Endodermal cell (in vitro differentiated cells): ENCODE measurements at regions not wholly inside any gene's neighbourhood (a gene's known extent, or its start where the extent isn't known, plus 50 kb on each side); places are given as distances from the start of the nearest gene placed in this dataset.

Source experiments
- DNase-seq: peaks from one replicate; pipeline ENCODE4 v3.0.0-alpha.2; 2017
- H3K27ac ChIP-seq: 2 replicates; pipeline ENCODE4 v1.5.1; 2013; ENCODE audit warnings: mild to moderate bottlenecking, low read depth, low read length, moderate library complexity
- H3K27me3 ChIP-seq: 2 replicates; pipeline ENCODE4 v1.6.1; 2013; ENCODE audit warnings: mild to moderate bottlenecking, low read length, moderate library complexity; ENCODE audit not compliant: insufficient read depth, control insufficient read depth, poor library complexity, severe bottlenecking
- H3K36me3 ChIP-seq: 2 replicates; pipeline ENCODE4 v1.7.0; 2013; ENCODE audit warnings: mild to moderate bottlenecking, low read length, moderate library complexity; ENCODE audit not compliant: control insufficient read depth, insufficient read depth
- H3K4me1 ChIP-seq: one replicate; pipeline ENCODE4 v1.7.0; 2013; ENCODE audit warnings: low read length; ENCODE audit not compliant: control insufficient read depth, insufficient read depth
- H3K4me3 ChIP-seq: 2 replicates; pipeline ENCODE4 v1.5.1; 2013; ENCODE audit warnings: mild to moderate bottlenecking, low read length, moderate library complexity
- H3K9ac ChIP-seq: 2 replicates; pipeline ENCODE4 v1.6.1; 2013; ENCODE audit warnings: mild to moderate bottlenecking, low read length, moderate library complexity; ENCODE audit not compliant: poor library complexity, severe bottlenecking; ENCODE audit errors: extremely low read depth
- H3K9me3 ChIP-seq: 2 replicates; pipeline ENCODE4 v1.6.1; 2013; ENCODE audit warnings: mild to moderate bottlenecking, low read length, moderate library complexity; ENCODE audit not compliant: control insufficient read depth
- H3K27ac Mint-ChIP-seq: 2 replicates; pipeline ENCODE4 v1.8.0; 2020; ENCODE audit warnings: mixed read lengths
- H3K27me3 Mint-ChIP-seq: 2 replicates; pipeline ENCODE4 v1.8.0; 2021; ENCODE audit warnings: mild to moderate bottlenecking, mixed read lengths; ENCODE audit not compliant: insufficient read depth
- H3K36me3 Mint-ChIP-seq: 2 replicates; pipeline ENCODE4 v1.8.0; 2020; ENCODE audit warnings: low read depth, mixed read lengths
- H3K4me1 Mint-ChIP-seq: 2 replicates; pipeline ENCODE4 v1.8.0; 2020; ENCODE audit warnings: mixed read lengths
- H3K4me3 Mint-ChIP-seq: 2 replicates; pipeline ENCODE4 v1.8.0; 2020; ENCODE audit warnings: mild to moderate bottlenecking, moderate library complexity, mixed read lengths
- H3K9me3 Mint-ChIP-seq: 2 replicates; pipeline ENCODE4 v1.8.0; 2020; ENCODE audit warnings: mild to moderate bottlenecking, mixed read lengths
- WGBS, 2 experiments: methylation state at CpG; one replicate each; pipeline versions ENCODE4 v1.1.5 to v1.1.7; 2013; ENCODE audit warnings: missing lambda C conversion rate in 2 of 2, mixed read lengths in 1 of 2; ENCODE audit not compliant: insufficient coverage in 1 of 2, insufficient read length in 1 of 2; 5-methylcytosine and 5-hydroxymethylcytosine counted together
- TF ChIP-seq, protein P1 (sequence below): fragments of 200-600 bp; sonication (generic); conservative IDR thresholded peaks from 2 replicates; pipeline ENCODE4 v1.5.0; 2021; ENCODE audit warnings: antibody characterized with exemption, mild to moderate bottlenecking

DNA sequence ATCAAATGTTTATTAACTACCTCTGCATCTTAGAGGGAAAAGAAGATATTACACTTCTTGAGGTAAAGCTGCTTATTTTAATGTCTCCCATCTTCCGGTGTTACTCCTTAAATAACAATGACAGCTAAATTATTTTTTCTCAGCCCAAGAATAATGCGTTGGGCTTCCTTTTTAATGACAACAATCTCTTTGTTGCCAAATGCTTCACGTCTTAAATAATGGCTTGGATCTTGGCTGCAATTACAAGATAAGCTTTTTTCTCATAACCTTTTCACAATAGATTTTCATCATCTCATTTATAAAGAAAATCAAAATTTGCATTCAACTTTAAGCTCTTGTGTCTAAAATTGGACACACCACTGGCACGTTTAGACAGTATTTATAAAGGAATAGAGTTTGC lies 89.2 kb upstream of the COL8A1 start:
- Mint-ChIP-seq H3K4me3 (no peak overlapping the region), H3K9me3 (no peaks in the 10 kb centered on the region), H3K36me3 (no peaks in the 10 kb centered on the region), H3K27me3 (no peaks in the 10 kb centered on the region), H3K27ac (no peak overlapping the region), H3K4me1 (no peaks in the 10 kb centered on the region)
- no peak overlapping the region for H3K27ac ChIP-seq
- H3K4me1 ChIP-seq = no peaks in the 10 kb centered on the region
- no peak for DNase-seq
- TF ChIP-seq, protein P1, sequence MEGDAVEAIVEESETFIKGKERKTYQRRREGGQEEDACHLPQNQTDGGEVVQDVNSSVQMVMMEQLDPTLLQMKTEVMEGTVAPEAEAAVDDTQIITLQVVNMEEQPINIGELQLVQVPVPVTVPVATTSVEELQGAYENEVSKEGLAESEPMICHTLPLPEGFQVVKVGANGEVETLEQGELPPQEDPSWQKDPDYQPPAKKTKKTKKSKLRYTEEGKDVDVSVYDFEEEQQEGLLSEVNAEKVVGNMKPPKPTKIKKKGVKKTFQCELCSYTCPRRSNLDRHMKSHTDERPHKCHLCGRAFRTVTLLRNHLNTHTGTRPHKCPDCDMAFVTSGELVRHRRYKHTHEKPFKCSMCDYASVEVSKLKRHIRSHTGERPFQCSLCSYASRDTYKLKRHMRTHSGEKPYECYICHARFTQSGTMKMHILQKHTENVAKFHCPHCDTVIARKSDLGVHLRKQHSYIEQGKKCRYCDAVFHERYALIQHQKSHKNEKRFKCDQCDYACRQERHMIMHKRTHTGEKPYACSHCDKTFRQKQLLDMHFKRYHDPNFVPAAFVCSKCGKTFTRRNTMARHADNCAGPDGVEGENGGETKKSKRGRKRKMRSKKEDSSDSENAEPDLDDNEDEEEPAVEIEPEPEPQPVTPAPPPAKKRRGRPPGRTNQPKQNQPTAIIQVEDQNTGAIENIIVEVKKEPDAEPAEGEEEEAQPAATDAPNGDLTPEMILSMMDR = no peak
- no peak overlapping the region for H3K4me3 ChIP-seq
- WGBS, 2 experiments = 89% methylated on average over 3 to 4 of the region's 4 CpGs
- no peaks in the 10 kb centered on the region for H3K27me3 ChIP-seq
- no peak overlapping the region for H3K9ac ChIP-seq
- no peaks in the 10 kb centered on the region for H3K9me3 ChIP-seq
- no peaks in the 10 kb centered on the region for H3K36me3 ChIP-seq

DNA sequence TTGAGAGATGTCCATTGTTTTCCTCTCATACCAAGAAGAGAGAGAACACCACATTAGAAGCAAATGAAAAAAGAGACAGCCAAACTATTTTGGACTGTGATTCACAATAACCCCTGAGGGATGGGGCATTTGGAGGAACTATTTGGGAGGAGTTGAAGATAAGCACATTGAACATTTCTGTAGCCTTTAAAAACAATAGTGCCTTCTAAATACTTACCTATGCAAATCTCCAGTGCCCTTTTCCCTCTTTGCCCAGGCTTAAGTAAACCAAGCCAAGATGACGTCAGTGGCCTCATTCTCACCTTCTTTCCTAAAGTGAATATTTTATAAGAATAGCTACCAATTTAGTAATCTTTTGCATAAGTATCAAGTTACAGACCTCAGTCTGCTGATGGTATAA lies 89.7 kb upstream of the COL8A1 start:
- no peaks in the 10 kb centered on the region for H3K27me3 ChIP-seq
- no peak overlapping the region for H3K4me3 Mint-ChIP-seq
- H3K4me3 ChIP-seq = no peak overlapping the region
- no peaks in the 10 kb centered on the region for H3K36me3 ChIP-seq
- no peaks in the 10 kb centered on the region for H3K9me3 ChIP-seq
- no peaks in the 10 kb centered on the region for H3K27me3 Mint-ChIP-seq
- WGBS, 2 experiments = 100% methylated on average over 1 of the region's 1 CpG; no CpG with 5 or more reads in 1 of the 2 experiments
- H3K4me1 Mint-ChIP-seq = no peaks in the 10 kb centered on the region
- no peak overlapping the region for H3K9ac ChIP-seq
- H3K27ac ChIP-seq = no peak overlapping the region
- no peaks in the 10 kb centered on the region for H3K4me1 ChIP-seq
- no peak for DNase-seq
- H3K9me3 Mint-ChIP-seq = no peaks in the 10 kb centered on the region
- H3K36me3 Mint-ChIP-seq = no peaks in the 10 kb centered on the region
- H3K27ac Mint-ChIP-seq = no peak overlapping the region
- TF ChIP-seq, protein P1 = no peak

DNA sequence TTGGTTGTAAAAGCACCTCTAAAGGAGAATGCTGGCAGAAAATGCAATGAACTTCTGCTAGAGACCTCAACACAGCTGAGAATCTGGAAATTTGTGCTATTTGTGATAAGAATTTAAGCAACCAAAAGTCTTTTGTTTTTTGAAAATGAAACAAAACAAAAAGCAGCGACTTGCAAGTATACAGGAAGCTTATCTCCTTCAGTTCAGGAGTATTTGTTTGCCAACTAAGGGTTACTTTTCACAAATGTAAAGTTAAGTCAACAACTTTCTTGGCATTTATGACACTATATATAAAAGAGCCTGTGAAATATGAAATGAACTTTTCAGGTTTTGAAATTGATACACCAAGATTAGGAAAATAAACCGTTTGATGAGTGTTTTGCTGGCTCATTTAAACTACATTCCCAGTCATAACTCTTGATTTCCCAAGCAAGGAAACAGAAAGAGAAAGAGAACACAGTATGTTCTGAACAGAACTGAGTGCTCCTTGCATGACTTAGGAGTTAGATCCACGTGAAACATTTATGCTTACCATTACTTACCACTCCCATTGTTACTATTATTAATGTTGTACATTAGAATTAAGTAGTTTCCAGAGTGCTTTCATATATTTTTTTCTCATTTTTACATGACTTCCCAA lies 92.3 kb upstream of the COL8A1 start:
- no peaks in the 10 kb centered on the region for H3K36me3 Mint-ChIP-seq
- H3K4me3 Mint-ChIP-seq = no peak overlapping the region
- Histone ChIP-seq H3K27me3 (no peaks in the 10 kb centered on the region), H3K27ac (no peak overlapping the region), H3K9me3 (no peaks in the 10 kb centered on the region), H3K4me1 (no peaks in the 10 kb centered on the region), H3K4me3 (no peak overlapping the region), H3K36me3 (no peaks in the 10 kb centered on the region), H3K9ac (no peak overlapping the region)
- no peak for DNase-seq
- 42 to 44% methylated on average over 2 of the region's 3 CpGs for WGBS, 2 experiments
- TF ChIP-seq, protein P1 = no peak
- no peaks in the 10 kb centered on the region for H3K27me3 Mint-ChIP-seq
- H3K27ac Mint-ChIP-seq = no peak overlapping the region
- no peaks in the 10 kb centered on the region for H3K4me1 Mint-ChIP-seq
- no peaks in the 10 kb centered on the region for H3K9me3 Mint-ChIP-seq
